ENCODE measurements at regions not wholly inside any gene's neighbourhood (a gene's known extent, or its start where the extent isn't known, plus 50 kb on each side); places are given as distances from the start of the nearest gene placed in this dataset.

DNA sequence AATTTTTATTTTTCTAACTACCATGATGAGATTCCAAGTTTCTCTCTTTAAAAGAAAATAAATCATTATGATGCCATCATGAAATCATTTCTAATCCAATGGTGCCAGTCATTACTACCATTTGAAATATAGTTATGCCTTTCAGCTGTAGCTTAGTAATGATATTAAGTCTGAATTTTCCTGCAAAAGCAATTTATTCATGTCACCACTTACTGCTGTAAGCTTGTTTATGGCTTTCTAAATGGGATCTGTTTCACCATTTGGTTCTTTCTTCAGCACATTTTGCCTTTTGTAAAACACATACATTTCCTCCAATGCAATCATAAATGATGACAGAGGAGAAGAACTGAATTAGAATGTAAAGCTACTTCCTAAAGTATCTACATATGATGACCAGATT lies 130.5 kb downstream of the SEM1 start:
- TF ChIP-seq, protein P1, sequence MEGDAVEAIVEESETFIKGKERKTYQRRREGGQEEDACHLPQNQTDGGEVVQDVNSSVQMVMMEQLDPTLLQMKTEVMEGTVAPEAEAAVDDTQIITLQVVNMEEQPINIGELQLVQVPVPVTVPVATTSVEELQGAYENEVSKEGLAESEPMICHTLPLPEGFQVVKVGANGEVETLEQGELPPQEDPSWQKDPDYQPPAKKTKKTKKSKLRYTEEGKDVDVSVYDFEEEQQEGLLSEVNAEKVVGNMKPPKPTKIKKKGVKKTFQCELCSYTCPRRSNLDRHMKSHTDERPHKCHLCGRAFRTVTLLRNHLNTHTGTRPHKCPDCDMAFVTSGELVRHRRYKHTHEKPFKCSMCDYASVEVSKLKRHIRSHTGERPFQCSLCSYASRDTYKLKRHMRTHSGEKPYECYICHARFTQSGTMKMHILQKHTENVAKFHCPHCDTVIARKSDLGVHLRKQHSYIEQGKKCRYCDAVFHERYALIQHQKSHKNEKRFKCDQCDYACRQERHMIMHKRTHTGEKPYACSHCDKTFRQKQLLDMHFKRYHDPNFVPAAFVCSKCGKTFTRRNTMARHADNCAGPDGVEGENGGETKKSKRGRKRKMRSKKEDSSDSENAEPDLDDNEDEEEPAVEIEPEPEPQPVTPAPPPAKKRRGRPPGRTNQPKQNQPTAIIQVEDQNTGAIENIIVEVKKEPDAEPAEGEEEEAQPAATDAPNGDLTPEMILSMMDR (IDR thresholded peaks at IDR 0.05; ENCODE audit: extremely low read depth in 1 of 2, insufficient read depth in 1 of 2, low read depth in 1 of 2, low read length in 2 of 2) = no peak
- no peak for TF ChIP-seq POLR2A (IDR thresholded peaks at IDR 0.05; ENCODE audit: low read depth, low read length)
- TF ChIP-seq POLR2AphosphoS5 (IDR thresholded peaks at IDR 0.05; ENCODE audit: insufficient read depth, low read depth, low read length) = no peak
- TF ChIP-seq MYC (IDR thresholded peaks at IDR 0.05; ENCODE audit: low read depth, low read length) = no peak
